Psoas muscle (tissue), 7 donors: ENCODE measurements at regions not wholly inside any gene's neighbourhood (a gene's known extent, or its start where the extent isn't known, plus 50 kb on each side); places are given as distances from the start of the nearest gene placed in this dataset.

ENCODE experiments used
- ATAC-seq, 4 donors: fragments of 200-7000 bp; cut with Tn5 transposase; one replicate each; pipeline ENCODE4 v1.9.1; 2020; ENCODE audit warnings: moderate library complexity in 3 of 4, mild to moderate bottlenecking in 2 of 4
- DNase-seq, 2 donors: peaks; one replicate each; pipeline ENCODE4 v3.0.0-alpha.2; 2020
- H3K27ac ChIP-seq: fragments of 200-600 bp; one replicate; pipeline ENCODE4 v1.8.0; 2022
- H3K27me3 ChIP-seq, 3 donors: fragments of 200-600 bp in 1 of 3; one replicate each; pipeline versions ENCODE4 v1.6.1 to v1.8.0; 2013 to 2022; ENCODE audit warnings: low read length in 2 of 3, mild to moderate bottlenecking in 2 of 3, moderate library complexity in 1 of 3; ENCODE audit not compliant: insufficient read depth in 3 of 3
- H3K36me3 ChIP-seq, 2 donors: fragments of 200-600 bp in 1 of 2; one replicate each; pipeline versions ENCODE4 v1.6.1 to v1.8.0; 2013 to 2022; ENCODE audit warnings: low read depth in 1 of 2, mild to moderate bottlenecking in 1 of 2, moderate library complexity in 1 of 2; ENCODE audit not compliant: insufficient read depth in 1 of 2
- H3K4me1 ChIP-seq: fragments of 200-600 bp; one replicate; pipeline ENCODE4 v1.8.0; 2022
- H3K4me3 ChIP-seq: fragments of 200-600 bp; one replicate; pipeline ENCODE4 v1.8.0; 2022; ENCODE audit warnings: mild to moderate bottlenecking
- H3K9me3 ChIP-seq: fragments of 200-600 bp; one replicate; pipeline ENCODE4 v1.8.0; 2022
- WGBS, 3 donors: extraction: QIAGEN DNeasy Blood & Tissue Kit; methylation state at CpG; one replicate each; pipeline versions ENCODE4 v1.1.6 to v1.1.7; 2013; 5-methylcytosine and 5-hydroxymethylcytosine counted together
- intact Hi-C, 2 donors: fragments of 100-400 bp; cut with DNase I; formaldehyde crosslinking; loops; one replicate each; pipeline versions ENCODE4 v1.11.0 to v1.14.2; 2022
- TF ChIP-seq, protein P1 (sequence below): fragments of 200-600 bp; IDR thresholded peaks from one replicate; pipeline ENCODE4 v1.8.0; 2022; ENCODE audit warnings: antibody characterized with exemption
- donor health status: healthy with polysubstance abuse.
- donor health status: DM: no; HTN: no; CAD: no; lungs with moderate emphysema.
- donor health status: Bipolar disorder and iron deficiency.
- donor health status: healthy.
- donor health status: DM: yes; HTN: yes; CAD: no.
- donor health status: DM: no; HTN: no; CAD: no.
- donor health status: DM: yes; HTN: yes; CAD: no.

GRCh38 chr7:417625-417889 lies 102.1 kb downstream of the PDGFA start:
- intact Hi-C loops = no loop called here
- WGBS, 3 donors = 94 to 99% (median 98%) methylated on average over 5 of the region's 5 CpGs
- DNase-seq = peak in 1 of 2 donors; percentile 30

GRCh38 chr7:417973-418601 lies 101.6 kb downstream of the PDGFA start:
- Histone ChIP-seq H3K4me3 (no peak overlapping the region), H3K36me3 (no peaks in the 10 kb centered on the region), H3K9me3 (peaks cover 9% of the 10 kb centered on the region), H3K4me1 (no peaks in the 10 kb centered on the region), H3K27me3 (peaks cover 0 to 8% (median 4%) of the 10 kb centered on the region in 3 donors), H3K27ac (no peak overlapping the region)
- 84 to 88% (median 88%) methylated on average over 7 of the region's 7 CpGs for WGBS, 3 donors
- TF ChIP-seq, protein P1, sequence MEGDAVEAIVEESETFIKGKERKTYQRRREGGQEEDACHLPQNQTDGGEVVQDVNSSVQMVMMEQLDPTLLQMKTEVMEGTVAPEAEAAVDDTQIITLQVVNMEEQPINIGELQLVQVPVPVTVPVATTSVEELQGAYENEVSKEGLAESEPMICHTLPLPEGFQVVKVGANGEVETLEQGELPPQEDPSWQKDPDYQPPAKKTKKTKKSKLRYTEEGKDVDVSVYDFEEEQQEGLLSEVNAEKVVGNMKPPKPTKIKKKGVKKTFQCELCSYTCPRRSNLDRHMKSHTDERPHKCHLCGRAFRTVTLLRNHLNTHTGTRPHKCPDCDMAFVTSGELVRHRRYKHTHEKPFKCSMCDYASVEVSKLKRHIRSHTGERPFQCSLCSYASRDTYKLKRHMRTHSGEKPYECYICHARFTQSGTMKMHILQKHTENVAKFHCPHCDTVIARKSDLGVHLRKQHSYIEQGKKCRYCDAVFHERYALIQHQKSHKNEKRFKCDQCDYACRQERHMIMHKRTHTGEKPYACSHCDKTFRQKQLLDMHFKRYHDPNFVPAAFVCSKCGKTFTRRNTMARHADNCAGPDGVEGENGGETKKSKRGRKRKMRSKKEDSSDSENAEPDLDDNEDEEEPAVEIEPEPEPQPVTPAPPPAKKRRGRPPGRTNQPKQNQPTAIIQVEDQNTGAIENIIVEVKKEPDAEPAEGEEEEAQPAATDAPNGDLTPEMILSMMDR = no peak
- intact Hi-C loops = no loop called here
- ATAC-seq (no peak), DNase-seq (no peak)

More at GRCh38 chr7:417625-417889, 102.1 kb downstream of the PDGFA start:
- Histone ChIP-seq H3K9me3 (peaks cover 9% of the 10 kb centered on the region), H3K4me3 (no peak overlapping the region), H3K27ac (no peak overlapping the region), H3K4me1 (no peaks in the 10 kb centered on the region), H3K27me3 (peaks cover 0 to 8% (median 2%) of the 10 kb centered on the region in 3 donors), H3K36me3 (no peaks in the 10 kb centered on the region)
- TF ChIP-seq, protein P1 = no peak
- no peak for ATAC-seq

DNA sequence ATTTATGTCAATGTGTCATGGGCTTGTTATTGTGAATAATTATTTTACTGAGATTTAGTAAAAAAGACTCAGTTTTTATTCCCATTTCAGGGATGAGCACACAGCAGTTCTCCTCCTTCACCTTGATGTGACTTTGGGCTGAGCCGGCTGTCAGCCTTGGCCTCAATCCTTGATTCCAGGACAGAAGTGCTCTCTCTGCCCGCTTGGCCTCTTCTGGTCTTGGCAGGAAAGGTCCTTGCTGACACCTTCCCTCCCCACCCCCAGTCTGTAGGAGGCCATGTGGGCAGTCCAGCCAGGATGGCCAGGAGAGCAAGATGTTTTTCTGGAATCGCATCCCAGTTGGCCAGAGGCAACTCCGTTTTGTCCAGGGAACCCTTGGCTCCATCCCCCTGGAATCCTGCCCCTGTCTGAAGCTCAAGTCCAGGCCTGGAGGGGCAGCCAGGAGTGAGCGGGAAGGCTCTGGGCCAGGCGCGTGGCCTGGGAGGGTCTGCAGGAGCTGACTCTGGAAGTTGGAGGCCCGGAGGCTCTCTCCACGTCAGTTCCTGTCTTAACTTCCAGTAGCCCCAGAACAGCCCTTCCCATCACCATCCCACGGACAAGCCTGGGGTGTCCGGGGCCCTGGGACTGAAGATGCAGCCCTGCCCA lies 100.9 kb downstream of the PDGFA start:
- no peaks in the 10 kb centered on the region for H3K4me1 ChIP-seq
- WGBS, 3 donors = 19 to 21% (median 19%) methylated on average over 11 of the region's 11 CpGs
- peak in 1 of 2 donors; percentile 52 for DNase-seq
- intact Hi-C loops = no loop called here
- peaks cover 9% of the 10 kb centered on the region for H3K9me3 ChIP-seq
- H3K36me3 ChIP-seq = no peaks in the 10 kb centered on the region
- no peak overlapping the region for H3K27ac ChIP-seq
- H3K4me3 ChIP-seq = no peak overlapping the region
- no peak for ATAC-seq
- TF ChIP-seq, protein P1 = no peak
- H3K27me3 ChIP-seq = peaks cover 0 to 12% (median 4%) of the 10 kb centered on the region in 3 donors

GRCh38 chr7:420142-421093 lies 99.2 kb downstream of the PDGFA start:
- 75 to 84% (median 76%) methylated on average over 19 to 20 of the region's 20 CpGs for WGBS, 3 donors
- no peak overlapping the region for H3K4me3 ChIP-seq
- H3K36me3 ChIP-seq = no peaks in the 10 kb centered on the region
- H3K27me3 ChIP-seq = peaks cover 0 to 27% (median 4%) of the 10 kb centered on the region in 3 donors
- DNase-seq (peak in 1 of 2 donors; percentile 18), ATAC-seq (no peak)
- TF ChIP-seq, protein P1 = no peak
- no peak overlapping the region for H3K27ac ChIP-seq
- intact Hi-C loops = no loop called here
- H3K4me1 ChIP-seq = no peaks in the 10 kb centered on the region
- peaks cover 9% of the 10 kb centered on the region for H3K9me3 ChIP-seq
